OCI-LY3 (cell line): ENCODE measurements at regions not wholly inside any gene's neighbourhood (a gene's known extent, or its start where the extent isn't known, plus 50 kb on each side); places are given as distances from the start of the nearest gene placed in this dataset.

Experiments used
- H2AFZ ChIP-seq: fragments of 200-600, 300-600 bp; shearing (Covaris generic); 2 replicates; pipeline ENCODE4 v1.6.0; 2014; ENCODE audit warnings: antibody characterized with exemption, low read depth, low read length
- H3K27ac ChIP-seq: fragments of 200-600, 300-600 bp; sonication (generic); 2 replicates; pipeline ENCODE4 v1.5.1; 2014; ENCODE audit warnings: mild to moderate bottlenecking, low read length, moderate library complexity, mixed read lengths
- H3K27me3 ChIP-seq: fragments of 200-600, 300-600 bp; sonication (generic); 2 replicates; pipeline ENCODE4 v1.6.1; 2014; ENCODE audit warnings: low read depth, low read length, mixed read lengths
- H3K36me3 ChIP-seq: fragments of 200-600, 300-600 bp; sonication (generic); replicated peaks from 2 replicates; pipeline ENCODE3; 2014; ENCODE audit warnings: low read depth, low read length, mixed read lengths
- H3K4me1 ChIP-seq: fragments of 300-600, 200-600 bp; sonication (generic); 2 replicates; pipeline ENCODE4 v1.6.1; 2014; ENCODE audit warnings: low read length, mixed read lengths
- H3K4me2 ChIP-seq: fragments of 200-600, 300-600 bp; sonication (generic); 2 replicates; pipeline ENCODE4 v1.6.1; 2014; ENCODE audit warnings: low read length, mixed read lengths
- H3K4me3 ChIP-seq: fragments of 300-600, 200-600 bp; sonication (generic); 2 replicates; pipeline ENCODE4 v1.5.1; 2014; ENCODE audit warnings: antibody characterized with exemption, mild to moderate bottlenecking, low read length, moderate library complexity
- H3K79me2 ChIP-seq: fragments of 300-600, 200-600 bp; shearing (Covaris generic); 2 replicates; pipeline ENCODE4 v1.6.1; 2014; ENCODE audit warnings: mild to moderate bottlenecking, low read length, mixed read lengths
- H3K9ac ChIP-seq: fragments of 300-600, 200-600 bp; shearing (Covaris generic); 2 replicates; pipeline ENCODE4 v1.6.0; 2014; ENCODE audit warnings: mild to moderate bottlenecking, low read length, moderate library complexity
- H3K9me3 ChIP-seq: fragments of 200-600, 300-600 bp; shearing (Covaris generic); 2 replicates; pipeline ENCODE4 v1.6.1; 2014; ENCODE audit warnings: low read length, mixed read lengths; ENCODE audit not compliant: insufficient read depth
- H4K20me1 ChIP-seq: fragments of 200-600, 300-600 bp; sonication (generic); 2 replicates; pipeline ENCODE4 v1.6.1; 2016; ENCODE audit warnings: low read length, mixed read lengths; ENCODE audit not compliant: insufficient read depth
- CTCF ChIP-seq: fragments of 200-600, 300-600 bp; sonication (generic); IDR thresholded peaks from 2 replicates; pipeline ENCODE4 v1.5.1; 2014; ENCODE audit warnings: antibody characterized with exemption, low read length, low read depth
- EZH2phosphoT487 ChIP-seq: fragments of 200-600 bp; shearing (Covaris generic); IDR thresholded peaks from 2 replicates; pipeline ENCODE4 v1.6.1; 2018; ENCODE audit warnings: antibody characterized with exemption, mixed run types, low read depth

GRCh38 chr5:4627131-4627530, 513.0 kb upstream of the ADAMTS16 start:
- H3K4me2 ChIP-seq = no peak overlapping the region

GRCh38 chr5:4627929-4628328, 512.2 kb upstream of the ADAMTS16 start:
- Histone ChIP-seq H4K20me1 (no peaks in the 10 kb centered on the region), H3K79me2 (no peaks in the 10 kb centered on the region), H3K9me3 (no peaks in the 10 kb centered on the region), H3K36me3 (no peaks in the 10 kb centered on the region), H3K27me3 (no peaks in the 10 kb centered on the region), H2AFZ (no peak overlapping the region), H3K4me1 (no peaks in the 10 kb centered on the region), H3K27ac (no peak overlapping the region), H3K9ac (no peak overlapping the region), H3K4me3 (no peak overlapping the region), H3K4me2 (no peak overlapping the region)
- TF ChIP-seq EZH2phosphoT487 = no peak
- no peak for TF ChIP-seq CTCF

More at GRCh38 chr5:4627131-4627530, 513.0 kb upstream of the ADAMTS16 start:
- Histone ChIP-seq H3K36me3 (no peaks in the 10 kb centered on the region), H3K9me3 (no peaks in the 10 kb centered on the region), H3K4me1 (no peaks in the 10 kb centered on the region), H3K79me2 (no peaks in the 10 kb centered on the region), H2AFZ (no peak overlapping the region), H3K27ac (no peak overlapping the region), H3K27me3 (no peaks in the 10 kb centered on the region), H3K9ac (no peak overlapping the region), H3K4me3 (no peak overlapping the region), H4K20me1 (no peaks in the 10 kb centered on the region)
- TF ChIP-seq CTCF (no peak), EZH2phosphoT487 (no peak)

- Histone ChIP-seq H3K27me3 (no peaks in the 10 kb centered on the region), H4K20me1 (no peaks in the 10 kb centered on the region), H3K4me3 (no peak overlapping the region), H3K79me2 (no peaks in the 10 kb centered on the region), H3K36me3 (no peaks in the 10 kb centered on the region), H3K4me1 (no peaks in the 10 kb centered on the region), H3K4me2 (no peak overlapping the region), H3K9me3 (no peaks in the 10 kb centered on the region), H3K27ac (no peak overlapping the region), H2AFZ (no peak overlapping the region), H3K9ac (no peak overlapping the region)
- TF ChIP-seq CTCF (no peak), EZH2phosphoT487 (no peak)
Observed at GRCh38 chr5:4628645-4629385, 511.3 kb upstream of the ADAMTS16 start.

GRCh38 chr5:4630031-4630430, 510.1 kb upstream of the ADAMTS16 start:
- no peak overlapping the region for H3K4me3 ChIP-seq
- TF ChIP-seq CTCF (no peak), EZH2phosphoT487 (no peak)
- H3K4me1 ChIP-seq = no peaks in the 10 kb centered on the region

More at GRCh38 chr5:4630031-4630430, 510.1 kb upstream of the ADAMTS16 start:
- Histone ChIP-seq H3K9me3 (no peaks in the 10 kb centered on the region), H2AFZ (no peak overlapping the region), H4K20me1 (no peaks in the 10 kb centered on the region), H3K79me2 (no peaks in the 10 kb centered on the region), H3K36me3 (no peaks in the 10 kb centered on the region), H3K27ac (no peak overlapping the region), H3K4me2 (no peak overlapping the region), H3K9ac (no peak overlapping the region), H3K27me3 (no peaks in the 10 kb centered on the region)
